ENCODE measurements at regions not wholly inside any gene's neighbourhood (a gene's known extent, or its start where the extent isn't known, plus 50 kb on each side); places are given as distances from the start of the nearest gene placed in this dataset.

GRCh38 chr21:28768753-28769152 is 223.9 kb downstream of the LTN1 start:
- H3K9me2 ChIP-seq (replicated peaks; ENCODE audit: insufficient read depth) = no peaks in the 10 kb centered on the region

DNA sequence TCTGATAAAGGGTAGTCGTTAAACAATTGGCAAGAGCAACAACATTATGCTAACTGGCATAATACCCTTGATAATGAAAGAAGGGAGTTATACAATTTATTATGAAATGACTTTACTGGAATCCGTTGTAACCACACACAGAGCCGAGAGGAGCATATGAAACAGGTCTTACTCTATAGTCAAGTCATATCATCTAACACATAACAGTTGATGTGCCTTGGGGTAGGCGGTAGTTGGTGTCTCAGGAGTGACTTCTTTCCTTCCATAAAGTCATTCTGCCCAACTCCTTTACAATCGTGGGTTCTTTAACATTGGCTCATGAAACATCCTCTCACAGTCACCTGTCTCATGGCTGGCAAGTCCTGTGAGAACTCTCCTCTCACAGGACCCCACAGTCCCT is 225.2 kb downstream of the LTN1 start:
- Histone ChIP-seq H3K36me3 (replicated peaks; ENCODE audit: insufficient read depth, low read depth) (no peaks in the 10 kb centered on the region), H3K4me3 (no peak overlapping the region), H2AFZ (no peak overlapping the region), H3K4me1 (ENCODE audit: insufficient read depth) (peaks cover 38% of the 10 kb centered on the region), H3K9me2 (replicated peaks; ENCODE audit: insufficient read depth) (no peaks in the 10 kb centered on the region), H4K20me1 (ENCODE audit: insufficient read depth, poor library complexity, severe bottlenecking) (no peaks in the 10 kb centered on the region), H3K9me3 (ENCODE audit: low read depth) (peaks cover 4% of the 10 kb centered on the region), H3K27ac (no peak overlapping the region), H3K79me2 (peaks cover 6% of the 10 kb centered on the region), H3K27me3 (no peaks in the 10 kb centered on the region), H3K4me2 (no peak overlapping the region)
- no peak for TF ChIP-seq EZH2phosphoT487 (IDR thresholded peaks at IDR 0.05; ENCODE audit: low read depth, severe bottlenecking, unreplicated experiment)
- TF ChIP-seq, protein P1, sequence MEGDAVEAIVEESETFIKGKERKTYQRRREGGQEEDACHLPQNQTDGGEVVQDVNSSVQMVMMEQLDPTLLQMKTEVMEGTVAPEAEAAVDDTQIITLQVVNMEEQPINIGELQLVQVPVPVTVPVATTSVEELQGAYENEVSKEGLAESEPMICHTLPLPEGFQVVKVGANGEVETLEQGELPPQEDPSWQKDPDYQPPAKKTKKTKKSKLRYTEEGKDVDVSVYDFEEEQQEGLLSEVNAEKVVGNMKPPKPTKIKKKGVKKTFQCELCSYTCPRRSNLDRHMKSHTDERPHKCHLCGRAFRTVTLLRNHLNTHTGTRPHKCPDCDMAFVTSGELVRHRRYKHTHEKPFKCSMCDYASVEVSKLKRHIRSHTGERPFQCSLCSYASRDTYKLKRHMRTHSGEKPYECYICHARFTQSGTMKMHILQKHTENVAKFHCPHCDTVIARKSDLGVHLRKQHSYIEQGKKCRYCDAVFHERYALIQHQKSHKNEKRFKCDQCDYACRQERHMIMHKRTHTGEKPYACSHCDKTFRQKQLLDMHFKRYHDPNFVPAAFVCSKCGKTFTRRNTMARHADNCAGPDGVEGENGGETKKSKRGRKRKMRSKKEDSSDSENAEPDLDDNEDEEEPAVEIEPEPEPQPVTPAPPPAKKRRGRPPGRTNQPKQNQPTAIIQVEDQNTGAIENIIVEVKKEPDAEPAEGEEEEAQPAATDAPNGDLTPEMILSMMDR (IDR thresholded peaks at IDR 0.05; ENCODE audit: poor library complexity) = no peak
- no peak for TF ChIP-seq EZH2 (IDR thresholded peaks at IDR 0.05; ENCODE audit: borderline replicate concordance)
- no peak for DNase-seq (ENCODE audit: low spot score)
- WGBS (ENCODE audit: low lambda C conversion rate, missing lambda C conversion rate) = 94% methylated on average over 5 of the region's 5 CpGs

More at GRCh38 chr21:28768753-28769152, 223.9 kb downstream of the LTN1 start:
- peaks cover 6% of the 10 kb centered on the region for H3K79me2 ChIP-seq
- no peaks in the 10 kb centered on the region for H3K36me3 ChIP-seq (replicated peaks; ENCODE audit: insufficient read depth, low read depth)
- no peak for DNase-seq (ENCODE audit: low spot score)
- no peaks in the 10 kb centered on the region for H4K20me1 ChIP-seq (ENCODE audit: insufficient read depth, poor library complexity, severe bottlenecking)
- TF ChIP-seq, protein P1 (IDR thresholded peaks at IDR 0.05; ENCODE audit: poor library complexity) = no peak
- TF ChIP-seq EZH2 (IDR thresholded peaks at IDR 0.05; ENCODE audit: borderline replicate concordance) = no peak
- TF ChIP-seq EZH2phosphoT487 (IDR thresholded peaks at IDR 0.05; ENCODE audit: low read depth, severe bottlenecking, unreplicated experiment) = no peak
- no peak overlapping the region for H2AFZ ChIP-seq
- H3K4me1 ChIP-seq (ENCODE audit: insufficient read depth) = peaks cover 48% of the 10 kb centered on the region
- no peak overlapping the region for H3K4me2 ChIP-seq
- H3K9me3 ChIP-seq (ENCODE audit: low read depth) = peaks cover 4% of the 10 kb centered on the region
- peak overlapping the region; percentile 91 for H3K27ac ChIP-seq
- H3K4me3 ChIP-seq = no peak overlapping the region
- no peaks in the 10 kb centered on the region for H3K27me3 ChIP-seq

GRCh38 chr21:28763809-28764418 is 228.8 kb downstream of the LTN1 start:
- DNase-seq (ENCODE audit: low spot score) = no peak
- H3K79me2 ChIP-seq = peaks cover 6% of the 10 kb centered on the region
- TF ChIP-seq EZH2 (IDR thresholded peaks at IDR 0.05; ENCODE audit: borderline replicate concordance) (no peak), EZH2phosphoT487 (IDR thresholded peaks at IDR 0.05; ENCODE audit: low read depth, severe bottlenecking, unreplicated experiment) (no peak)
- TF ChIP-seq, protein P1 (IDR thresholded peaks at IDR 0.05; ENCODE audit: poor library complexity) = no peak
- H3K9me3 ChIP-seq (ENCODE audit: low read depth) = peaks cover 4% of the 10 kb centered on the region
- H3K9me2 ChIP-seq (replicated peaks; ENCODE audit: insufficient read depth) = no peaks in the 10 kb centered on the region
- no peak overlapping the region for H2AFZ ChIP-seq
- H3K4me1 ChIP-seq (ENCODE audit: insufficient read depth) = peaks cover 10% of the 10 kb centered on the region
- H3K4me3 ChIP-seq = no peak overlapping the region
- H3K36me3 ChIP-seq (replicated peaks; ENCODE audit: insufficient read depth, low read depth) = no peaks in the 10 kb centered on the region
- no peak overlapping the region for H3K4me2 ChIP-seq
- H3K27me3 ChIP-seq = no peaks in the 10 kb centered on the region
- WGBS (ENCODE audit: low lambda C conversion rate, missing lambda C conversion rate) = 59% methylated on average over 2 of the region's 2 CpGs
- no peaks in the 10 kb centered on the region for H4K20me1 ChIP-seq (ENCODE audit: insufficient read depth, poor library complexity, severe bottlenecking)
- peak overlapping the region; percentile 29 for H3K27ac ChIP-seq
